ENCODE measurements at regions not wholly inside any gene's neighbourhood (a gene's known extent, or its start where the extent isn't known, plus 50 kb on each side); places are given as distances from the start of the nearest gene placed in this dataset.

DNA sequence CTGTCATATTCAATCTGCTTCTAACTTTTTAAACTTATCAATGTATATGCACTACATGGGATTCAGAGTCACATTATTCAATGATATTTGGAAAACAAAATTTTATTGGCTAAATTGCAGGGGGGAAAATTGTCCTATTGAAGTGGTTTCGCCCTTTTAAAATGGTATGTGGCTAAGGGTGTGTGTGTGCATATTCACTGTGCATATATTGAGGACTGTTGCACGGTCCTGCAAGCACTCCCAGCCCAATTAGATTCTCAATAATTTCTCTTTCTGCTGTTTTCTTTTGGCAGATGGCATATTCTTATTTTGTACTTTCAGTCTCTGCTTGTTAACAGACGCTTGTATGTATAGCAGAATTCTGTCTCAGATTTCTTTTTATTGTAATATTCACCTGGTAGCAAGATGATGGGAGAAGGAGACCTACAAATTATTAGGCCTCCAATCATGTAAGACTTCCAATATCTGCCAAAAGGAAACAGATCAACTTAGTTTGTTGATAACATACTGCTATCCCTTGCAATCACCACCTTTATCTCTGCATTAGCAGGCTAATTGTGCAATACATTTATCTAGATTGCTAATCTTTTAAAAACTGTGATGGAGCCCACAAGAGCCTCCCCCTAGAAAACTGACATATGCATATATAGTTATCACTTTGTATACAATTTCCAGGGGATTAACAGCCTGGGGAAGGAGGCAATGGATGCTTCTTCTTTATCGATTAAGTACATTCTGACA lies 411.5 kb downstream of the PLK2 start:
- H3K4me3 ChIP-seq (ENCODE audit: low read depth, low read length), result no peak overlapping the region
- no peaks in the 10 kb centered on the region for H3K4me1 ChIP-seq
- H3K9me3 ChIP-seq, result no peaks in the 10 kb centered on the region
- no peaks in the 10 kb centered on the region for H3K27me3 ChIP-seq
- no peaks in the 10 kb centered on the region for H3K36me3 ChIP-seq
- no peak for DNase-seq
- TF ChIP-seq, protein P1, sequence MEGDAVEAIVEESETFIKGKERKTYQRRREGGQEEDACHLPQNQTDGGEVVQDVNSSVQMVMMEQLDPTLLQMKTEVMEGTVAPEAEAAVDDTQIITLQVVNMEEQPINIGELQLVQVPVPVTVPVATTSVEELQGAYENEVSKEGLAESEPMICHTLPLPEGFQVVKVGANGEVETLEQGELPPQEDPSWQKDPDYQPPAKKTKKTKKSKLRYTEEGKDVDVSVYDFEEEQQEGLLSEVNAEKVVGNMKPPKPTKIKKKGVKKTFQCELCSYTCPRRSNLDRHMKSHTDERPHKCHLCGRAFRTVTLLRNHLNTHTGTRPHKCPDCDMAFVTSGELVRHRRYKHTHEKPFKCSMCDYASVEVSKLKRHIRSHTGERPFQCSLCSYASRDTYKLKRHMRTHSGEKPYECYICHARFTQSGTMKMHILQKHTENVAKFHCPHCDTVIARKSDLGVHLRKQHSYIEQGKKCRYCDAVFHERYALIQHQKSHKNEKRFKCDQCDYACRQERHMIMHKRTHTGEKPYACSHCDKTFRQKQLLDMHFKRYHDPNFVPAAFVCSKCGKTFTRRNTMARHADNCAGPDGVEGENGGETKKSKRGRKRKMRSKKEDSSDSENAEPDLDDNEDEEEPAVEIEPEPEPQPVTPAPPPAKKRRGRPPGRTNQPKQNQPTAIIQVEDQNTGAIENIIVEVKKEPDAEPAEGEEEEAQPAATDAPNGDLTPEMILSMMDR (IDR thresholded peaks at IDR 0.05; ENCODE audit: low read depth, low read length), result no peak

DNA sequence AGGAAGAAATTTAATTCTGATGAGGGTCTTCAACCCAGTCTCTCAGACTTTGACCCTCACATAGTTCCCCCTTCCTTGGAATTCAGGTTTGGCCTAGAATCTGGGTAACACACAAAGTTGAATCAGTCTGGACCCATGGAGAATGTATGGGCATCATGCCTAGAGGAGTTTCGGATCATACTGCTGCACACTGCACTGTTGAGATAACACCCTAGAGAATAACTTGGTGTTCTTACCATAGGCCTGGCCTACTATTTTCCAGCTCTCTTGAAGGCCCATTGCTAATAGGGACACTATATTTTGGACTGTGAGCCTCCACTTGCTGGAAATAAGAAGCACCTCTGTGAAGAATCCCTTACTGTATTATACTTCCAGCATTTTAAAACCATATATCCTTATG lies 413.5 kb downstream of the PLK2 start:
- TF ChIP-seq, protein P1 (IDR thresholded peaks at IDR 0.05; ENCODE audit: low read depth, low read length), result no peak
- no peaks in the 10 kb centered on the region for H3K4me1 ChIP-seq
- no peaks in the 10 kb centered on the region for H3K36me3 ChIP-seq

DNA sequence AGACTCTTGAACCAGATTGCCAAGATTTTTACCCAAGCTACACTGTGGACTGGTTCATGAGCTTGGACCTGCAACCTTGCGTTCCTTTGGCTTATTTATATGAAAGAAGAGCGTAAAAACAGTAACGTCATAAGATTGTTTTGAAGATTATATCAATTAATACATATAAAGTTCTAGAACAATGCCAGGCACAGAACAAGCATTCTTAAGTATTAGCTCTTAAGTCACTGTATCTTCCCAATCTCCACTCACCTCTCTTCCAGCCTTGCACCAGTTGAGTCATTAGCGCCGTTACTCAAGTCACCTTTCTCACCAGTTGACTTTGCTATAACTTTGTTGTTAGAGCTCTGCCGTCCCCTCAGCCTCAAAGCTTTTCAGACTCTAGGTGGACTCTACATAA lies 415.7 kb downstream of the PLK2 start:
- no peaks in the 10 kb centered on the region for H3K36me3 ChIP-seq

More for the DNA sequence above, 413.5 kb downstream of the PLK2 start:
- Histone ChIP-seq H3K9me3 (no peaks in the 10 kb centered on the region), H3K27me3 (no peaks in the 10 kb centered on the region), H3K4me3 (ENCODE audit: low read depth, low read length) (no peak overlapping the region)
- DNase-seq, result no peak

GRCh38 chr5:58043032-58043945 lies 416.6 kb downstream of the PLK2 start:
- TF ChIP-seq, protein P1 (IDR thresholded peaks at IDR 0.05; ENCODE audit: low read depth, low read length), result no peak
- Histone ChIP-seq H3K36me3 (no peaks in the 10 kb centered on the region), H3K9me3 (no peaks in the 10 kb centered on the region), H3K4me3 (ENCODE audit: low read depth, low read length) (no peak overlapping the region), H3K4me1 (no peaks in the 10 kb centered on the region), H3K27me3 (no peaks in the 10 kb centered on the region)
- DNase-seq, result no peak

More for the DNA sequence above, 415.7 kb downstream of the PLK2 start:
- Histone ChIP-seq H3K4me1 (no peaks in the 10 kb centered on the region), H3K27me3 (no peaks in the 10 kb centered on the region), H3K4me3 (ENCODE audit: low read depth, low read length) (no peak overlapping the region), H3K9me3 (no peaks in the 10 kb centered on the region)
- DNase-seq, result no peak
- TF ChIP-seq, protein P1 (IDR thresholded peaks at IDR 0.05; ENCODE audit: low read depth, low read length), result no peak

DNA sequence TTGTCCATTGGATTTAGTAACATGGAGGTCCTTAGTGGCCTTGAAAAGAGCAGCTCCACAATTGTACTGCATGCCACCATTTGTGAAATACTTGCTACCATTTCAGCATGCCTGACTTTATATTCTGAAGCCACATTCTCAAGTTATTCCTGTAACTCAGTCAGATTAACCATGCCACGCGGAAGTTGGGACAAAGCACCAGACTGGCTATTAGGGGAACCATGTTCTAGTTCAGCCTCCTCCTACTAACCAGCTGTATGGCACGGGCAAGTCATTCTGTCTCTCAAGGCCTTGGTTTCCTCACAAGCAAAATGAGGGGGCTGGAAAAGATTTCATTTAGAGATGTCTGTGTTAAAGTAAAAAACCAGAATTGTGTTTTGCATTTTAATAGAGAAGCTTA lies 418.0 kb downstream of the PLK2 start:
- TF ChIP-seq, protein P1 (IDR thresholded peaks at IDR 0.05; ENCODE audit: low read depth, low read length), result no peak
- Histone ChIP-seq H3K4me1 (no peaks in the 10 kb centered on the region), H3K9me3 (no peaks in the 10 kb centered on the region), H3K4me3 (ENCODE audit: low read depth, low read length) (no peak overlapping the region), H3K27me3 (no peaks in the 10 kb centered on the region), H3K36me3 (no peaks in the 10 kb centered on the region)
- no peak for DNase-seq
